H1 (cell line): ENCODE measurements at regions not wholly inside any gene's neighbourhood (a gene's known extent, or its start where the extent isn't known, plus 50 kb on each side); places are given as distances from the start of the nearest gene placed in this dataset.

ENCODE experiments used
- CTCF ChIA-PET: fragments of 300-600 bp; sonication (Branson Sonifier 250); formaldehyde crosslinking; loops from one replicate; lab custom pipeline; 2021; ENCODE audit not compliant: partially characterized antibody; lab: Charles Lee
- POLR2A ChIA-PET: fragments of 300-600 bp; sonication (Branson Sonifier 250); formaldehyde crosslinking; loops from one replicate; lab custom pipeline; 2021; ENCODE audit warnings: inconsistent platforms; ENCODE audit not compliant: partially characterized antibody; lab: Charles Lee
- DNase-seq, 2 experiments: peaks; one replicate each; pipeline versions ENCODE4 v3.0.0 to v3.0.0-alpha.2; 2010 to 2022; ENCODE audit warnings: low spot score in 2 of 2, low read depth in 1 of 2, mixed read lengths in 1 of 2
- FAIRE-seq: peaks from 2 replicates; lab custom pipeline; 2011; peaks lifted over from hg19 to GRCh38; lab: Jason Lieb, UNC
- H2AFZ ChIP-seq: 2 replicates; pipeline ENCODE4 v1.8.1; 2012; ENCODE audit warnings: low read length, inconsistent platforms
- H2AK5ac ChIP-seq: 2 replicates; pipeline ENCODE4 v1.6.1; 2013; ENCODE audit warnings: low read depth, low read length
- H2BK120ac ChIP-seq: replicated peaks from 2 replicates; pipeline ENCODE3; 2013; ENCODE audit warnings: low read depth, low read length, inconsistent platforms
- H2BK12ac ChIP-seq: 2 replicates; pipeline ENCODE4 v1.6.1; 2013; ENCODE audit warnings: low read depth, low read length
- H2BK15ac ChIP-seq: 2 replicates; pipeline ENCODE4 v1.6.1; 2013; ENCODE audit warnings: low read length
- H2BK20ac ChIP-seq: 2 replicates; pipeline ENCODE4 v1.6.1; 2013; ENCODE audit warnings: low read length
- H2BK5ac ChIP-seq: 2 replicates; pipeline ENCODE4 v1.6.1; 2013; ENCODE audit warnings: low read depth, low read length
- H3K14ac ChIP-seq: 2 replicates; pipeline ENCODE4 v1.6.1; 2013; ENCODE audit warnings: inconsistent platforms; ENCODE audit not compliant: insufficient read length
- H3K18ac ChIP-seq: 2 replicates; pipeline ENCODE4 v1.6.1; 2013; ENCODE audit warnings: low read length; ENCODE audit errors: extremely low read depth
- H3K23ac ChIP-seq: 2 replicates; pipeline ENCODE4 v1.6.1; 2013; ENCODE audit warnings: inconsistent platforms; ENCODE audit not compliant: insufficient read length
- H3K23me2 ChIP-seq: 2 replicates; pipeline ENCODE4 v1.6.1; 2013; ENCODE audit warnings: low read depth, low read length
- H3K27ac ChIP-seq: 2 replicates; pipeline ENCODE4 v1.6.1; 2011; ENCODE audit warnings: low read depth, low read length, inconsistent platforms
- H3K27me3 ChIP-seq, 4 experiments: replicated peaks in 1 of 4; 1 replicate in 1 of 4; 2 replicates in 3 of 4; pipeline versions ENCODE4 v1.6.1 to v1.8.1; 2011 to 2013; ENCODE audit warnings: low read length in 3 of 4, mild to moderate bottlenecking in 3 of 4, inconsistent platforms in 2 of 4, mixed read lengths in 2 of 4, moderate library complexity in 1 of 4; ENCODE audit not compliant: control insufficient read depth in 3 of 4, insufficient read depth in 3 of 4; ENCODE audit errors: extremely low read depth in 1 of 4
- H3K36me3 ChIP-seq, 4 experiments: 2 replicates each; pipeline versions ENCODE4 v1.6.1 to v1.8.1; 2011 to 2013; ENCODE audit warnings: mild to moderate bottlenecking in 4 of 4, low read length in 3 of 4, moderate library complexity in 2 of 4, control low read depth in 1 of 4, inconsistent platforms in 1 of 4; ENCODE audit not compliant: insufficient read depth in 4 of 4, control insufficient read depth in 2 of 4
- H3K4ac ChIP-seq: replicated peaks from 2 replicates; pipeline ENCODE3; 2013; ENCODE audit warnings: low read length, low read depth, mixed read lengths, inconsistent platforms; ENCODE audit not compliant: insufficient read length
- H3K4me1 ChIP-seq, 4 experiments: replicated peaks in 1 of 4; 1 replicate in 1 of 4; 2 replicates in 3 of 4; pipeline versions ENCODE4 v1.6.1 to v1.8.1; 2011 to 2013; ENCODE audit warnings: low read length in 3 of 4, inconsistent platforms in 2 of 4, mixed read lengths in 1 of 4; ENCODE audit not compliant: insufficient read depth in 4 of 4, control insufficient read depth in 3 of 4
- H3K4me2 ChIP-seq, 2 experiments: 2 replicates each; pipeline versions ENCODE4 v1.6.1 to v1.8.1; 2011 to 2013; ENCODE audit warnings: low read depth in 2 of 2, low read length in 2 of 2, control low read depth in 1 of 2, inconsistent platforms in 1 of 2, mild to moderate bottlenecking in 1 of 2; ENCODE audit not compliant: insufficient read depth in 1 of 2
- H3K4me3 ChIP-seq, 4 experiments: fragments of 200-600, 300-600 bp in 1 of 4; sonication (generic), shearing (Covaris generic), sonication (Bioruptor Twin) in 1 of 4; 2 replicates each; pipeline versions ENCODE4 v1.5.1 to v1.8.1; 2011 to 2016; ENCODE audit warnings: low read length in 4 of 4, low read depth in 3 of 4, control low read depth in 2 of 4, inconsistent platforms in 2 of 4, mild to moderate bottlenecking in 2 of 4, mixed read lengths in 1 of 4, moderate library complexity in 1 of 4; ENCODE audit not compliant: insufficient read depth in 2 of 4; ENCODE audit errors: extremely low read depth in 1 of 4
- H3K56ac ChIP-seq: replicated peaks from 2 replicates; pipeline ENCODE3; 2013; ENCODE audit warnings: low read depth, mild to moderate bottlenecking, mixed read lengths, low read length, inconsistent platforms; ENCODE audit not compliant: insufficient read length
- H3K79me1 ChIP-seq: 2 replicates; pipeline ENCODE4 v1.6.1; 2013; ENCODE audit warnings: low read depth, low read length, control low read depth
- H3K79me2 ChIP-seq, 2 experiments: 2 replicates each; pipeline versions ENCODE4 v1.6.1 to v1.8.1; 2012 to 2013; ENCODE audit warnings: low read length in 2 of 2, mild to moderate bottlenecking in 2 of 2, inconsistent platforms in 1 of 2; ENCODE audit not compliant: insufficient read depth in 2 of 2, control insufficient read depth in 1 of 2
- H3K9ac ChIP-seq, 4 experiments: replicated peaks in 1 of 4; 1 replicate in 1 of 4; 2 replicates in 3 of 4; pipeline versions ENCODE4 v1.6.1 to v1.8.1; 2011 to 2013; ENCODE audit warnings: low read depth in 3 of 4, low read length in 3 of 4, control low read depth in 2 of 4, mild to moderate bottlenecking in 2 of 4, moderate library complexity in 2 of 4, inconsistent platforms in 1 of 4; ENCODE audit errors: extremely low read depth in 1 of 4
- H3K9me3 ChIP-seq, 2 experiments: 2 replicates each; pipeline versions ENCODE4 v1.6.1 to v1.8.1; 2012 to 2013; ENCODE audit warnings: mild to moderate bottlenecking in 2 of 2, moderate library complexity in 2 of 2, control low read depth in 1 of 2, inconsistent platforms in 1 of 2, low read depth in 1 of 2, low read length in 1 of 2, mixed read lengths in 1 of 2; ENCODE audit not compliant: insufficient read depth in 2 of 2
- H4K20me1 ChIP-seq, 2 experiments: replicated peaks in 1 of 2; 2 replicates each; pipeline versions ENCODE3 to v1.8.1; 2011 to 2013; ENCODE audit warnings: inconsistent platforms in 2 of 2, low read length in 2 of 2, mild to moderate bottlenecking in 1 of 2; ENCODE audit not compliant: insufficient read depth in 2 of 2, control insufficient read depth in 1 of 2
- H4K5ac ChIP-seq: 2 replicates; pipeline ENCODE4 v1.6.1; 2013; ENCODE audit warnings: low read length, low read depth, mixed read lengths, inconsistent platforms; ENCODE audit not compliant: insufficient read length
- H4K8ac ChIP-seq: 2 replicates; pipeline ENCODE4 v1.8.0; 2013; ENCODE audit warnings: mild to moderate bottlenecking, moderate library complexity, low read length, inconsistent platforms; ENCODE audit not compliant: insufficient read depth; ENCODE audit errors: extremely low read depth
- H4K91ac ChIP-seq: replicated peaks from 2 replicates; pipeline ENCODE3; 2013; ENCODE audit warnings: low read length, mixed read lengths, inconsistent platforms; ENCODE audit not compliant: insufficient read length
- BRCA1 ChIP-seq: IDR thresholded peaks from 2 replicates; pipeline ENCODE4 v1.6.1; 2012; ENCODE audit warnings: low read depth, low read length, improper control_type of control experiment
- CEBPB ChIP-seq: IDR thresholded peaks from 2 replicates; pipeline ENCODE4 v1.6.1; 2012; ENCODE audit warnings: low read depth, low read length
- CTCF ChIP-seq, 3 experiments: IDR thresholded peaks; 1 replicate in 2 of 3; 2 replicates in 1 of 3; pipeline versions ENCODE4 v1.5.1 to v1.6.1; 2011; ENCODE audit warnings: low read length in 3 of 3, mild to moderate bottlenecking in 3 of 3, inconsistent platforms in 2 of 3, low read depth in 1 of 3, moderate library complexity in 1 of 3; ENCODE audit not compliant: insufficient read depth in 1 of 3; ENCODE audit errors: control extremely low read depth in 1 of 3
- WGBS, 2 experiments: shearing (Covaris generic) in 1 of 2; methylation state at CpG; one replicate each; pipeline versions ENCODE4 v1.1.6 to v1.1.7; 2013 to 2015; ENCODE audit warnings: low lambda C conversion rate in 2 of 2, mixed read lengths in 2 of 2, inconsistent platforms in 1 of 2, low coverage in 1 of 2, missing lambda C conversion rate in 1 of 2; ENCODE audit not compliant: insufficient replicate concordance in 2 of 2, insufficient coverage in 1 of 2, insufficient read length in 1 of 2; ENCODE audit errors: extremely low coverage in 1 of 2, missing lambda C conversion rate in 1 of 2; 5-methylcytosine and 5-hydroxymethylcytosine counted together

GRCh38 chr6:142617158-142617557 lies 315.4 kb downstream of the ADGRG6 start:
- Histone ChIP-seq H3K14ac (no peak overlapping the region), H3K79me1 (no peaks in the 10 kb centered on the region), H3K23ac (no peak overlapping the region), H2BK12ac (no peak overlapping the region), H3K79me2 (no peaks in the 10 kb centered on the region), H2AFZ (no peak overlapping the region), H3K56ac (no peak overlapping the region), H3K4me3 (no peak overlapping the region), H2BK20ac (no peak overlapping the region), H2BK120ac (no peak overlapping the region), H2BK5ac (no peak overlapping the region), H3K4me1 (no peaks in the 10 kb centered on the region), H3K27me3 (no peaks in the 10 kb centered on the region), H4K91ac (no peak overlapping the region), H3K36me3 (no peaks in the 10 kb centered on the region), H2BK15ac (no peak overlapping the region), H4K20me1 (no peaks in the 10 kb centered on the region), H3K27ac (no peak overlapping the region), H3K4me2 (no peak overlapping the region), H3K4ac (no peak overlapping the region), H3K9ac (no peak overlapping the region), H3K23me2 (no peaks in the 10 kb centered on the region), H4K5ac (no peak overlapping the region), H4K8ac (no peak overlapping the region), H3K9me3 (no peaks in the 10 kb centered on the region), H2AK5ac (no peak overlapping the region), H3K18ac (no peak overlapping the region)
- no peak for FAIRE-seq
- TF ChIP-seq BRCA1 (no peak), CTCF (IDR thresholded peaks at IDR 0.05; ENCODE audit: control extremely low read depth in 1 of 3, insufficient read depth in 1 of 3, low read depth in 1 of 3, low read length in 3 of 3) (no peak), CEBPB (no peak)
- POLR2A ChIA-PET, result no interaction called here
- no peak for DNase-seq
- CTCF ChIA-PET, result interaction anchor here (1.9 kb wide), 1 partner anchor 15 kb away, joined by 4 read pairs; no protein-coding TSS in a partner anchor
- 91% methylated on average over 3 of the region's 3 CpGs; no CpG with 5 or more reads in 1 of the 2 experiments for WGBS, 2 experiments
